Kidney (tissue), 13 donors: ENCODE measurements at regions not wholly inside any gene's neighbourhood (a gene's known extent, or its start where the extent isn't known, plus 50 kb on each side); places are given as distances from the start of the nearest gene placed in this dataset.

Experiments
- DNase-seq, 5 donors: peaks; one replicate each; pipeline ENCODE4 v3.0.0-alpha.2; 2013 to 2020
- FAIRE-seq: peaks from 2 replicates; lab custom pipeline; 2012; peaks lifted over from hg19 to GRCh38; lab: Jason Lieb, UNC
- H3K27ac ChIP-seq, 2 donors: one replicate each; pipeline ENCODE4 v1.7.0; 2013; ENCODE audit warnings: low read depth in 2 of 2, low read length in 2 of 2, inconsistent platforms in 1 of 2
- H3K27me3 ChIP-seq: one replicate; pipeline ENCODE4 v1.7.1; 2013; ENCODE audit warnings: low read length, inconsistent platforms; ENCODE audit not compliant: control insufficient read depth, insufficient read depth
- H3K36me3 ChIP-seq, 3 donors: one replicate each; pipeline versions ENCODE4 v1.7.0 to v1.7.1; 2013; ENCODE audit warnings: low read length in 3 of 3, control low read depth in 1 of 3, inconsistent platforms in 1 of 3; ENCODE audit not compliant: insufficient read depth in 3 of 3, control insufficient read depth in 2 of 3
- H3K4me1 ChIP-seq, 3 donors: one replicate each; pipeline versions ENCODE4 v1.7.0 to v1.7.1; 2013; ENCODE audit warnings: low read length in 3 of 3, inconsistent platforms in 1 of 3, low read depth in 1 of 3; ENCODE audit not compliant: control insufficient read depth in 2 of 3, insufficient read depth in 2 of 3
- H3K4me3 ChIP-seq, 3 donors: one replicate each; pipeline versions ENCODE4 v1.7.0 to v1.8.1; 2013; ENCODE audit warnings: low read length in 3 of 3, control low read depth in 1 of 3, inconsistent platforms in 1 of 3
- H3K9ac ChIP-seq, 3 donors: one replicate each; pipeline versions ENCODE4 v1.7.0 to v1.7.1; 2013; ENCODE audit warnings: low read length in 3 of 3, control low read depth in 1 of 3, inconsistent platforms in 1 of 3
- H3K9me3 ChIP-seq, 3 donors: one replicate each; pipeline versions ENCODE4 v1.7.0 to v1.7.1; 2013; ENCODE audit warnings: low read length in 3 of 3, control low read depth in 1 of 3, inconsistent platforms in 1 of 3; ENCODE audit not compliant: control insufficient read depth in 2 of 3, insufficient read depth in 1 of 3
- CTCF ChIP-seq: IDR thresholded peaks from 3 replicates; pipeline ENCODE4 v1.5.1; 2012; ENCODE audit warnings: mild to moderate bottlenecking, moderate library complexity, borderline replicate concordance; ENCODE audit not compliant: insufficient read depth; ENCODE audit errors: extremely low read depth
- intact Hi-C: fragments of 100-400 bp; cut with DNase I; formaldehyde crosslinking; loops from one replicate; pipeline ENCODE4 v1.11.1; 2022
- donor health status: control.
- donor health status: control.
- donor health status: control.
- donor health status: control.
- donor health status: control.
- donor health status: DM: yes; HTN: yes; CAD: no.
- donor health status: Normal renal cell carcinoma (clear cell type).

- no peak for TF ChIP-seq CTCF
- intact Hi-C loops = no loop called here
- Histone ChIP-seq H3K27me3 (no peaks in the 10 kb centered on the region), H3K9me3 (no peaks in the 10 kb centered on the region), H3K9ac (no peak overlapping the region), H3K4me1 (peaks cover 0 to 12% (median 3%) of the 10 kb centered on the region in 3 donors), H3K4me3 (no peak overlapping the region), H3K36me3 (no peaks in the 10 kb centered on the region), H3K27ac (no peak overlapping the region)
- FAIRE-seq (no peak), DNase-seq (peak in 2 of 5 donors; percentile 4 to 13)
Observed at GRCh38 chr10:128861018-128861901, 605.8 kb upstream of the MGMT start.

GRCh38 chr10:128863411-128863810, 603.6 kb upstream of the MGMT start:
- intact Hi-C loops = no loop called here
- H3K9ac ChIP-seq = no peak overlapping the region
- no peak overlapping the region for H3K4me3 ChIP-seq
- DNase-seq = no peak
- H3K36me3 ChIP-seq = no peaks in the 10 kb centered on the region
- H3K27me3 ChIP-seq = no peaks in the 10 kb centered on the region
- no peak overlapping the region for H3K27ac ChIP-seq
- peaks cover 0 to 9% (median 3%) of the 10 kb centered on the region in 3 donors for H3K4me1 ChIP-seq
- no peak for FAIRE-seq
- no peak for TF ChIP-seq CTCF
- no peaks in the 10 kb centered on the region for H3K9me3 ChIP-seq

DNA sequence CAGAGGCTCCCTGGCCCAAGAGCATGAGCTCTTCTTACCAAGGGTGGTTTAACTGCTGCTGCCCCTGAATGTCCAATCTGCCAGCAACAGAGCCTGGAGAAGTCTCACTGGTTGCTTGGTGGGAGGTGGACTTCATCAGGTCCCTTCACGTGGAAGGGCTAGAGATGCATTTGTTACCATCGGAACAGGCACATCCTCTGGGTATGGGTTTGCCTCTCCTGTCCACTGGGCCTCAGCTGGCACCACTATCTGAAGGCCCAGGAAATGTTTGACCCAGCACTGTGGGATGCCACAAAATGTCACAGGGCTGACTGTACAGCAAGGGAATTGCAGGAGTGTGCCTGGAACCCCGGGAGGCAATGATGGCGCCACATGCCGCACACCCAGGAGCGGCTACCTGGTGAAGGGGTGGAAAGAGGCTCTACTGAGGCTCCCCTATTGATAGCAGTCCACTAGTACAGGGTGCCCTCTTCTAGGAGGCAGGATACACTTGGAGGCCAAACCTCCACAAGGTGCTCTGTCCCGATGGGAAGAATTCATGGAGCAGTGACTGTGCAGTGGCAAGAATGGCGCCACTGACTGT, 603.1 kb upstream of the MGMT start:
- TF ChIP-seq CTCF = no peak
- no peaks in the 10 kb centered on the region for H3K9me3 ChIP-seq
- H3K4me1 ChIP-seq = peaks cover 0 to 6% (median 3%) of the 10 kb centered on the region in 3 donors
- H3K9ac ChIP-seq = no peak overlapping the region
- intact Hi-C loops = no loop called here
- DNase-seq (peak in 1 of 5 donors; percentile 11), FAIRE-seq (no peak)
- H3K4me3 ChIP-seq = no peak overlapping the region
- H3K36me3 ChIP-seq = no peaks in the 10 kb centered on the region
- H3K27ac ChIP-seq = no peak overlapping the region
- no peaks in the 10 kb centered on the region for H3K27me3 ChIP-seq
